Smooth muscle cell (in vitro differentiated cells): ENCODE measurements at regions not wholly inside any gene's neighbourhood (a gene's known extent, or its start where the extent isn't known, plus 50 kb on each side); places are given as distances from the start of the nearest gene placed in this dataset.

Experiments used
- DNase-seq: peaks from one replicate; lab custom pipeline; 2025; ENCODE audit not compliant: unreplicated experiment; lab: John Stamatoyannopoulos, UW
- H2AFZ ChIP-seq: fragments of 200-600 bp; sonication (generic); 2 replicates; pipeline ENCODE4 v1.6.0; 2016; ENCODE audit warnings: antibody characterized with exemption, low read depth, mild to moderate bottlenecking
- H3F3A ChIP-seq: fragments of 200-600 bp; sonication (generic); 2 replicates; pipeline ENCODE4 v1.6.0; 2017; ENCODE audit warnings: antibody characterized with exemption, low read depth
- H3K27ac ChIP-seq: fragments of 200-600 bp; sonication (generic); 2 replicates; pipeline ENCODE4 v1.5.1; 2016; ENCODE audit warnings: low read depth, mild to moderate bottlenecking
- H3K27me3 ChIP-seq: fragments of 200-600 bp; sonication (generic); 2 replicates; pipeline ENCODE4 v1.6.1; 2016; ENCODE audit warnings: low read depth, mild to moderate bottlenecking
- H3K36me3 ChIP-seq: fragments of 200-600 bp; sonication (generic); 2 replicates; pipeline ENCODE4 v1.5.1; 2016; ENCODE audit warnings: low read depth
- H3K4me1 ChIP-seq: fragments of 200-600 bp; sonication (generic); 2 replicates; pipeline ENCODE4 v1.5.1; 2016; ENCODE audit warnings: low read depth
- H3K4me2 ChIP-seq: fragments of 200-600 bp; sonication (generic); 2 replicates; pipeline ENCODE4 v1.6.0; 2016; ENCODE audit warnings: mild to moderate bottlenecking
- H3K4me3 ChIP-seq: fragments of 200-600 bp; sonication (generic); 2 replicates; pipeline ENCODE4 v1.5.1; 2016; ENCODE audit warnings: mild to moderate bottlenecking
- H3K79me2 ChIP-seq: fragments of 200-600 bp; sonication (generic); 2 replicates; pipeline ENCODE4 v1.6.0; 2016; ENCODE audit warnings: low read depth, mild to moderate bottlenecking
- H3K9ac ChIP-seq: fragments of 200-600 bp; sonication (generic); 2 replicates; pipeline ENCODE4 v1.6.0; 2016; ENCODE audit warnings: low read depth
- H3K9me3 ChIP-seq: fragments of 200-600 bp; sonication (generic); replicated peaks from 2 replicates; pipeline ENCODE4 v1.5.1; 2016; ENCODE audit warnings: low read depth
- H4K20me1 ChIP-seq: fragments of 200-600 bp; sonication (generic); 2 replicates; pipeline ENCODE4 v1.6.0; 2016; ENCODE audit warnings: low read depth
- WGBS: methylation state at CpG from one replicate; pipeline ENCODE4 v1.1.7; 2016; ENCODE audit warnings: low lambda C conversion rate; 5-methylcytosine and 5-hydroxymethylcytosine counted together
- TF ChIP-seq, protein P1 (sequence below): fragments of 200-600 bp; sonication (generic); IDR thresholded peaks from 2 replicates; pipeline ENCODE4 v1.5.1; 2017; ENCODE audit warnings: borderline replicate concordance, mild to moderate bottlenecking, antibody characterized with exemption; ENCODE audit not compliant: insufficient read depth, poor library complexity, severe bottlenecking

DNA sequence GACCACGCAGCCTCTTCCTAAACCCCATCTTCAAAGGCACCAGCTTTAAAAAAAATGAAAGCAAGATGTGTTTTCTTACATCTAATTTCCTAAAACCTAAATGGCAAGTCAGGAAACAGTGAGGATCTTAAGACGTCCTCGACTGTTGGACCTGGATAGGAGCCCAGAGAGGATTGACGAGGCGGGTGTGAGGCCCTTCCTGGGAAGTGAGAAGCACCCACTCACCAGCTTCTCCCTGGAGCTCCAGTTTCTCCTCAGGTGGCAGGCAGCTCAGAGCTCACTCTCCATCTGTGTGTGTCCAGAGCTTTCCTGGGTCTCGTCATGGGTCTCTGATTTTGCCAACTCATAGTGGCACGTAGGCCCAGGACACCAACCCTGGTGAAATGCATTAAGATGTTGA, 614.0 kb upstream of the AUTS2 start:
- Histone ChIP-seq H3K79me2 (no peaks in the 10 kb centered on the region), H3K27ac (no peak overlapping the region), H4K20me1 (no peaks in the 10 kb centered on the region), H3K4me3 (no peak overlapping the region), H3F3A (no peaks in the 10 kb centered on the region), H3K36me3 (no peaks in the 10 kb centered on the region), H2AFZ (no peak overlapping the region), H3K9ac (no peak overlapping the region), H3K4me1 (peaks cover 9% of the 10 kb centered on the region), H3K4me2 (no peak overlapping the region), H3K9me3 (no peaks in the 10 kb centered on the region), H3K27me3 (no peaks in the 10 kb centered on the region)
- 85% methylated on average over 7 of the region's 7 CpGs for WGBS
- no peak for DNase-seq
- TF ChIP-seq, protein P1, sequence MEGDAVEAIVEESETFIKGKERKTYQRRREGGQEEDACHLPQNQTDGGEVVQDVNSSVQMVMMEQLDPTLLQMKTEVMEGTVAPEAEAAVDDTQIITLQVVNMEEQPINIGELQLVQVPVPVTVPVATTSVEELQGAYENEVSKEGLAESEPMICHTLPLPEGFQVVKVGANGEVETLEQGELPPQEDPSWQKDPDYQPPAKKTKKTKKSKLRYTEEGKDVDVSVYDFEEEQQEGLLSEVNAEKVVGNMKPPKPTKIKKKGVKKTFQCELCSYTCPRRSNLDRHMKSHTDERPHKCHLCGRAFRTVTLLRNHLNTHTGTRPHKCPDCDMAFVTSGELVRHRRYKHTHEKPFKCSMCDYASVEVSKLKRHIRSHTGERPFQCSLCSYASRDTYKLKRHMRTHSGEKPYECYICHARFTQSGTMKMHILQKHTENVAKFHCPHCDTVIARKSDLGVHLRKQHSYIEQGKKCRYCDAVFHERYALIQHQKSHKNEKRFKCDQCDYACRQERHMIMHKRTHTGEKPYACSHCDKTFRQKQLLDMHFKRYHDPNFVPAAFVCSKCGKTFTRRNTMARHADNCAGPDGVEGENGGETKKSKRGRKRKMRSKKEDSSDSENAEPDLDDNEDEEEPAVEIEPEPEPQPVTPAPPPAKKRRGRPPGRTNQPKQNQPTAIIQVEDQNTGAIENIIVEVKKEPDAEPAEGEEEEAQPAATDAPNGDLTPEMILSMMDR: no peak

DNA sequence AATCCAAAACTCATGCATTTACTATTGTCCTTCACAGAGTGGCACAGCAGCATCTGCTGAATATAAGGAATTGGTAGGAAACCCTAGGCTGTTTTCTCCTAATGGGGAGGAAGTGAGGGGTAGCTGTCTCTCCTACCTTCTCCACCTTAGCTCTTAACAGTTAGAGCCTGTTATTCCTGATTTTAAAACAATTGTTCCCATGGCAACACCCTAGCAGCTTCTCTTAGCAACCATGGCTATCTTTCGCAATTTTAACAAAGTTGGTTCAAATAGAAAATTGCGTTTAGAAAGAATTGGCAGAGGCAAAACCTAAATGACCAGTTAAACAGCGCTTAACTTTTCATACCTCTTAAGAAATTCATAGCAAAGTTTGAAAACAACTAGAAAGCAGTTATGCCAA, 603.4 kb upstream of the AUTS2 start:
- 90% methylated on average over 3 of the region's 3 CpGs for WGBS

DNA sequence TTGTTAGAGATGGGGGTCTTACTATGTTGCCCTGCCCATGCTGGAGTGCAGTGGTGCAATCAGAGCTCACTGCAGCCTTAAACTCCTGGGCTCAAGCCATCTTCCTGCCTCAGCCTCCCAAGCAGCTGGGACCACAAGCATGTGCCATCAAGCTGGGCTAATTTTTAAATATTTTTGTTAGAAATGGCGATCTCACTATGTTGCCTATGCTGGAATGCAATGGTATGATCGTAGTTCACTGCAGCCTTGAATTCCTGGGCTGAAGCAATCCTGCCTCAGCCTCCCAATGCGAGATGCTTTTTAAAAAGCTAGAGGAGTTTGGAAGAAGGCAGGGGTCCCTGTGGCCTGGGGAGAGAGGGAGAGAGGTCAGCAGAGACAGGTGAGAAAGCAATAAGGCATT, 600.1 kb upstream of the AUTS2 start:
- WGBS: 90% methylated on average over 3 of the region's 3 CpGs

More for the DNA sequence above, 603.4 kb upstream of the AUTS2 start:
- no peaks in the 10 kb centered on the region for H3K36me3 ChIP-seq
- H3K4me1 ChIP-seq: no peaks in the 10 kb centered on the region
- H3F3A ChIP-seq: no peaks in the 10 kb centered on the region
- no peak overlapping the region for H3K4me3 ChIP-seq
- no peaks in the 10 kb centered on the region for H3K79me2 ChIP-seq
- H4K20me1 ChIP-seq: no peaks in the 10 kb centered on the region
- H3K27ac ChIP-seq: no peak overlapping the region
- TF ChIP-seq, protein P1: no peak
- no peak overlapping the region for H3K4me2 ChIP-seq
- H3K9me3 ChIP-seq: no peaks in the 10 kb centered on the region
- DNase-seq: no peak
- H2AFZ ChIP-seq: no peak overlapping the region
- H3K27me3 ChIP-seq: peaks cover 9% of the 10 kb centered on the region
- no peak overlapping the region for H3K9ac ChIP-seq

DNA sequence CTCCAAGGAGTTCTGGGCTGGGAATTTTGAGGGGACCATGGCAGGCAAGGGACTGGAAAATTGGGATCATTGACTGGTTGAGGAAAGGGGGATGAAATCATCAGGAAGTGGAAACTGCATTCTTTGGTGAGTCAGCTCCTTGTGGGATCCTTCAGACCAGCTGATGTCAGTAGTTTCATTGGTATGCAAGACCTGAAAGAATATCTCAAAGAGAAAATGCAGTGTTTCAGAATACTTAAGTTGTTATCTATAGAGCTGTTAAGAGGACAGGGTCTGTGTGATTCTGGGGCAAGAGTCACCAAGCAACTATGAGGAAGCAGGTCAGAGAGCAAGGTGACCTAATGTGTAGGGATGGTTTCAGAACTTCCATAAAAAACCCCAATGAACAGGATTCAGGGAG, 595.9 kb upstream of the AUTS2 start:
- Histone ChIP-seq H3K79me2 (no peaks in the 10 kb centered on the region), H3K36me3 (no peaks in the 10 kb centered on the region), H4K20me1 (no peaks in the 10 kb centered on the region), H2AFZ (no peak overlapping the region), H3K4me1 (no peaks in the 10 kb centered on the region), H3K27me3 (no peaks in the 10 kb centered on the region), H3F3A (no peaks in the 10 kb centered on the region), H3K9me3 (peaks cover 6% of the 10 kb centered on the region), H3K27ac (peak overlapping the region; percentile 57), H3K4me2 (no peak overlapping the region), H3K9ac (no peak overlapping the region), H3K4me3 (no peak overlapping the region)
- TF ChIP-seq, protein P1: no peak
- no peak for DNase-seq

More for the DNA sequence above, 600.1 kb upstream of the AUTS2 start:
- TF ChIP-seq, protein P1: no peak
- Histone ChIP-seq H3K79me2 (no peaks in the 10 kb centered on the region), H3K36me3 (no peaks in the 10 kb centered on the region), H3F3A (no peaks in the 10 kb centered on the region), H3K27me3 (peaks cover 9% of the 10 kb centered on the region), H2AFZ (no peak overlapping the region), H3K4me2 (no peak overlapping the region), H3K9ac (no peak overlapping the region), H3K9me3 (peaks cover 6% of the 10 kb centered on the region), H4K20me1 (no peaks in the 10 kb centered on the region), H3K4me1 (no peaks in the 10 kb centered on the region), H3K27ac (no peak overlapping the region), H3K4me3 (no peak overlapping the region)
- DNase-seq: no peak
